ENCODE measurements at regions not wholly inside any gene's neighbourhood (a gene's known extent, or its start where the extent isn't known, plus 50 kb on each side); places are given as distances from the start of the nearest gene placed in this dataset.

DNA sequence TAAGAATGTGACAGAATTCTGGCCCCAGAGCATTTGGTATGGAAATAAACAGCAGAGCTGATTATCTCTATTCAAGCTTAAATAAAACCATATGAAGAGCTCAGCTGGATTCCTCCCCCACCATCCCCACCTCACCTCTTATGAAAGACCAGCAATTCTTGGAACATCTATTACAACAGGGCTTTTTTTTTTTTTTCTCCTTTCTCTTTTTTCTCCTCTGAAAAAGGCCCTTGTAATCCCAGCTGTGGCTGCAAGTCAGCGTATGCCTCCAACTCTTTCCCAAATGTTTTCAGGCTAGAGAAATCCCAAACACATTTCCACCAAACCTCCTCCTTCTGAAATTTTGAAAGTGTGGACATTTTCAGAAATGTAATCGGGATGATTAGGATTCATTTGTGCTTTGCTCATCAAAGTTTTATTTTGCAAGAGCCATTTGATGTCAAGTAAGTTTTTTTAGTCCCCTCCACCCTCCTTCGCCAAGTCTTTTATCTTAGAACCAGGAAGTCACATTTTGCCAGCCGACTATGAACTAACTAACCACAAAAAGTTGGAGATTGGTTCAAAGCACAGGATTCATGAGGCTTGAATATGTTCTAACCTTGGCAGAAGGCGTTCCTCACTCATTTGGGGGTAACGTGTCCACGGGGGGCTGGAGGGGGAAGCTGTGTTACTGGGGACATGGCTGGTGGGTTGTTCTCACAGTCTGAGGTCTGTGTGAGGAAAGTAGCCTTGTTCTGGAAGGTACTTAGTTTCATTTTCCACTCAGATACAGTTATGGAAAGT lies 142.0 kb upstream of the PDZRN3 start:
- TF ChIP-seq, protein P1, sequence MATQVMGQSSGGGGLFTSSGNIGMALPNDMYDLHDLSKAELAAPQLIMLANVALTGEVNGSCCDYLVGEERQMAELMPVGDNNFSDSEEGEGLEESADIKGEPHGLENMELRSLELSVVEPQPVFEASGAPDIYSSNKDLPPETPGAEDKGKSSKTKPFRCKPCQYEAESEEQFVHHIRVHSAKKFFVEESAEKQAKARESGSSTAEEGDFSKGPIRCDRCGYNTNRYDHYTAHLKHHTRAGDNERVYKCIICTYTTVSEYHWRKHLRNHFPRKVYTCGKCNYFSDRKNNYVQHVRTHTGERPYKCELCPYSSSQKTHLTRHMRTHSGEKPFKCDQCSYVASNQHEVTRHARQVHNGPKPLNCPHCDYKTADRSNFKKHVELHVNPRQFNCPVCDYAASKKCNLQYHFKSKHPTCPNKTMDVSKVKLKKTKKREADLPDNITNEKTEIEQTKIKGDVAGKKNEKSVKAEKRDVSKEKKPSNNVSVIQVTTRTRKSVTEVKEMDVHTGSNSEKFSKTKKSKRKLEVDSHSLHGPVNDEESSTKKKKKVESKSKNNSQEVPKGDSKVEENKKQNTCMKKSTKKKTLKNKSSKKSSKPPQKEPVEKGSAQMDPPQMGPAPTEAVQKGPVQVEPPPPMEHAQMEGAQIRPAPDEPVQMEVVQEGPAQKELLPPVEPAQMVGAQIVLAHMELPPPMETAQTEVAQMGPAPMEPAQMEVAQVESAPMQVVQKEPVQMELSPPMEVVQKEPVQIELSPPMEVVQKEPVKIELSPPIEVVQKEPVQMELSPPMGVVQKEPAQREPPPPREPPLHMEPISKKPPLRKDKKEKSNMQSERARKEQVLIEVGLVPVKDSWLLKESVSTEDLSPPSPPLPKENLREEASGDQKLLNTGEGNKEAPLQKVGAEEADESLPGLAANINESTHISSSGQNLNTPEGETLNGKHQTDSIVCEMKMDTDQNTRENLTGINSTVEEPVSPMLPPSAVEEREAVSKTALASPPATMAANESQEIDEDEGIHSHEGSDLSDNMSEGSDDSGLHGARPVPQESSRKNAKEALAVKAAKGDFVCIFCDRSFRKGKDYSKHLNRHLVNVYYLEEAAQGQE (IDR thresholded peaks at IDR 0.05; ENCODE audit: insufficient read depth in 1 of 2, low read depth in 2 of 2, low read length in 2 of 2) = no peak
- TF ChIP-seq POLR2AphosphoS5 (IDR thresholded peaks at IDR 0.05; ENCODE audit: low read depth, low read length) = no peak

Measured in PFSK-1 (cell line).